ENCODE measurements at regions not wholly inside any gene's neighbourhood (a gene's known extent, or its start where the extent isn't known, plus 50 kb on each side); places are given as distances from the start of the nearest gene placed in this dataset.

- TF ChIP-seq CTCF (IDR thresholded peaks at IDR 0.05; ENCODE audit: insufficient read depth, low read depth, low read length): no peak
- no peak for TF ChIP-seq EZH2 (IDR thresholded peaks at IDR 0.05; ENCODE audit: insufficient read depth, low read length)
These were observed 502.9 kb downstream of the NPIPA7 start for GRCh38 chr16:16881814-16882213.

All from astrocyte (in vitro differentiated cells and primary cell).